Kidney tubule cell (primary cell): ENCODE measurements at regions not wholly inside any gene's neighbourhood (a gene's known extent, or its start where the extent isn't known, plus 50 kb on each side); places are given as distances from the start of the nearest gene placed in this dataset.
"Not testable (repeated sequence)": the region's sequence is repeated elsewhere in the genome, so short reads cannot be mapped to it uniquely, and the experiment has no call there.

Source experiments
- DNase-seq: peaks from one replicate; pipeline ENCODE4 v3.0.0-alpha.2; 2018; ENCODE audit warnings: low spot score

DNA sequence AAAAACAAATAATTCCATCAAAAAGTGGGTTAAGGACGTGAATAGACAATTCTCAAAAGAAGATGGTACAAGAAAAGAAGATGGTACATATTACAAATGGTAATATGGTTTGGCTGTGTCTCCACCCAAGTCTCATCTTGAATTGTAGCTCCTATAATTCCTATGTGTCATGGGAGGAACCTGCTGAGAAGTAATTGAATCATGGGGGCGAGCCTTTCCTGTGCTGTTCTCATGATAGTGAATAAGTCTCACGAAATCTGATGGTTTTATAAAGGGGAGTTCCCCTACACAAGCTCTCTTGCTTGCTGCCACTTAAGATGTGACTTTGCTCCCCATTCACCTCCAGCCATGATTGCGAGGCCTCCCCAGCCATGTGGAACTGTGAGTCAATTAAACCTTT, 172.9 kb downstream of the C11orf91 start:
- not testable (repeated sequence) for DNase-seq

DNA sequence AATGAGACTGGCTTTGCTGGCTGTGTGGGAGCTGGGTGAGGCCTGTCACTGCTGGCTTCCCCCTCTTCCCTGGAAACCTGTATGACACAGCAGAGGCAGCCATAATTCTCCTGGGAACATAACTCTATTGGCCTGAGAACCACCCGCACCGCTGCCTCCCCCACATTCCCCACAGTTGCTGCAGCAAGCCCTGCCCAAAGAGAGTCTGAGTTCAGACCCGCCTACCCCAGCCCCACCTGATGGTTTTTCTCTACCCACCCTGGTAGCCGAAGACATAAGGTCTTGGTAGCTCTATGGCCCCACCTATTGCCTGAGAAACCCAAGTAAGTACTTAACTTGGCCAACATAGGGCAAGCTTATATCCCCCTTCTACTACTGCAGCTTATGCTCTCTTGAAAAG, 174.8 kb downstream of the C11orf91 start:
- no peak for DNase-seq

DNA sequence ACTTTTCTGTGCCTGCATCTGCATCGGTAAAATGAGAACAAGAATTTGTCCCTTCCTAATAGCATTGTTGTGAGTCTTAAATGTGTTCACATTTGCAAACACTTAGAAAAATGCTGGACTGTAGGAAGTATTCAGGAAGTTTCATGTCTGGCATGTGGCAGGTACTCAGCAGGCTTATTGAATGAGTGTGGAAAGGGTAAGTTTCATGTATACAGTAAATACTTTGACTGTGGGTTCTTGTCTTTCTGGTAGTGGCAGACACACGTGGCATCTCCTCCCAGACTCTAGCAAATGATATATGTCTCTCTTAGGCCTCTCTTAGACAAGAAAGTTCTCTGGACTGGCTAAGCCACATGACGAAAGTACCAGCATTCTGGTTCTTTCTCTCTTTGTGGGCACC, 179.2 kb downstream of the C11orf91 start:
- no peak for DNase-seq

DNA sequence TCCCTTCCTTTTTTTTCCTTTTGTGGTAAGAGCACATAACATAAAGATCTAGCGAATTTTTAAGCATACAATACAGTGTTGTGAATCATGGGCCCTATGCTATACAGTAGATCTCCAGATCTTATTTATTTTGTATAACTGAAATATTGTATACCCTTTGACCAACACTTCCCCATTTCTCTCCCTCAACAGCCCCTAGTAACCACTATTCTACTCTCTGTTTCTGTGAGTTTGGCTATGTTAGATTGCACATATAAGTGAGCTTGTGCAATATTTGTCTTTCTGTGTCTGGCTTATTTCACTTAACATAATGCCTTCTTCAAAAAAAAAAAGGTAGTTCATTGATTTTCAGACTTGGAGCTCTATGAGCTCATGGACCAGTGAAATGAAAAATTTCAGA, 180.5 kb downstream of the C11orf91 start:
- no peak for DNase-seq

DNA sequence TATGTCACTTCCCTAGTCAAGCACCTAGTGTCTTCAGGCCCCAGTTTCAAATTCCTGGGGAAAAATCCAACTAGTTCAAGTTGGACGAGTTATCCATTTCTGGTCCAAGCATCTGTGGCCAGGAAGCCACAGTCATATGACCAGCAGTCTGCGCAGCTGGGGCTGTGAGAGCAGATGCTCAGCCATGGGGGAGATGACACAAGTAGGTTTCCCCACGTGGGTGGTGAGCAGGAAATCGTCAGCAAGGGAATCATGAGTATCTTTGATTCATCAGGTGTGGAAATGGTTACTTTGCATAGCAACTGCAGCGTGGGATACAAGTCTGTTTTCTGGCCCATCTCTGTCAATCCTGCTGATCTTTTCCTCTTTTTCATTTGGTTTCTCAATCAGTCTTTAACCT, 185.3 kb downstream of the C11orf91 start:
- DNase-seq: peak; percentile 35

DNA sequence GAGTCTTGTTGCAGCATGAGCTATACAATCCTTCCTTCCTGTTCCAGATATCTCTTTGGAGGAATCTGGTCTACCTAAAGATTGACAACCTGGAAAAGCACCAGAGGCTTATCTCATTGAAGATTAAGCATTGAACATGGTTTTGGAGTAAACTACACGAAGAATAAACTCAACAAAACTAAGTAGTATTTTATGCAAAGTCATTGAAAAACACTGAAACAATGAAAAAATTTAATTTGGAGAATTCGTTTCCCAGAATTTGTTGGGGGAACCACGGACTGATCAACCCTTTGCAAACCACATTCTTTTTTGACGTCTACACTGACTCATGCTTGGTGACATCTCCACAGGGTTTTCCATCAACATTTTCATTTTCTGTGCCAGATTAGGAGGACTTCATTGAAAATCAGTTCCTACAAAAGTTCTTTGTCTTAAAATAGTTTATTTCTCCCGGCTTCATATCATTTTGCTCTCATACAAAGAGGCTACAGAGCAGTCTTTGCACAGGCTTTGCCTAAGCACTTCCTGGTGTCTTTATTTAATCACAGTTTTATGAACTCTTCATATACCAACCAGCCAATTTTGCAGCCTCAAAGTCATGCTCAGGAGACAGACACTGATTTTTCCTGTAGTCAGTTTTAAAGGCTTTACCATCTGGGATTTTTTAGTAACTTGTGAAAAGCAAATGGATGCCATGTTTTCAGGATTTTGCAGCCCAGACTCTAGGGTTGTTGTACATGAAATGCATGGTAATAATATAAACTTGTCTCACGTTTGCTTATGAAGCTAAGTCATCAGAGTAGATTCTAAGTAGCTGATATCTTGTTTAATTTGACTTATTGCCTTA, 186.3 kb downstream of the C11orf91 start:
- DNase-seq: no peak

DNA sequence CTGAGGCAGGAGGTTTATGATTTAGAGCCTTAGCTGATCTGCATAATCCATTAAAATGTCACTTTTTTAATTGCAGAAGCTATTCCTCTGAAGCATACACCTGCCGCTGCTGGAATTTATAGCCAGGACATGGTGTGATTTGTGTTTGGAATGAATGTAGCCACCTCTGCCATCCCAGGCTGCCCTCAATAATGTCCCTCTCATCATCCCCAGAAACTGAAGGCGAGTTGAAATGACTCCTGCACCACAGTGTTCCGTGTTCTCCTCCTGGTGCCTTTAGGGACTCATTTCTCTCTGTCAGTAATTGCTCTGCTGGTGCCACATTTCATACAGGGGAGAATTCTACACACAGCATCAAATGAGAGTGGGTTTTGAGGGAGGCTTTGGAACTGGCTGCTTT, 191.0 kb downstream of the C11orf91 start:
- DNase-seq: no peak

DNA sequence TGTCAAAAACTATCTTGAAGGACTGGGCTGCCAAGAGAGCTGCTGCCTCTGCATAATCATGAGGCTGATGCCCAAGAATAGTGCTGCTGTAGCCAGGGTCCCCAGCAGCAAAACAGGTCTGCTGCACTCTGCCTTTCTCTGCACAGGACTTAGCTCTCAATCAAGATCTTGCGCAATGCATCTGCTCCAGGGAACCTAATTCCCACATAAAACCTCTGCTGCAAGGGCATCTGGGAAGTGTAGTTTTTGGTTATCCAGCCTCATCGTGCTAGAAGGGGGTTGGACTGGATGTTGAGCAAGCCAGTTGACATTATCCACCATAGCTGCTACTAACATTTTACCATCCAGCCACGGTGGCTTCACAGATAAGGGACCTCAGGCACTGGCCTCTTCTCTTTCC, 192.7 kb downstream of the C11orf91 start:
- no peak for DNase-seq

DNA sequence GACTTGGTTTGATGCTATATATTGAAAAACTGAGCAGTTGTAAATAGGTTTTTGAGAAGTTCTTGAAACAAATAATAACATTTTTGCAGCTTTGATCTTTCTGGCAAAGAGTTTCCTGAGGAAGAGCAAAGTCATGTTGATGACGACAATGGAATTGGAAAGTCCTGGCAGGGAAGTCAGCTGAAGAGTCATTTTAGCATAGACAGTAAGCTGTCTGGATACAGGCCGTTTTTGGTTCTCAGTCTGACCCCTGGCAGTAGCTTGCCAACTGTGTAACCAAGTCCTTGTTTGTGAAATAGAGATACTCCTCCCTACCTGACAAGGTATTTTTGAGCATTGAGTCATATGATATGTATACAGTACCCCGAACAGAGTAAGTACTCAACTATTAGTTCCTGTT, 193.3 kb downstream of the C11orf91 start:
- no peak for DNase-seq

DNA sequence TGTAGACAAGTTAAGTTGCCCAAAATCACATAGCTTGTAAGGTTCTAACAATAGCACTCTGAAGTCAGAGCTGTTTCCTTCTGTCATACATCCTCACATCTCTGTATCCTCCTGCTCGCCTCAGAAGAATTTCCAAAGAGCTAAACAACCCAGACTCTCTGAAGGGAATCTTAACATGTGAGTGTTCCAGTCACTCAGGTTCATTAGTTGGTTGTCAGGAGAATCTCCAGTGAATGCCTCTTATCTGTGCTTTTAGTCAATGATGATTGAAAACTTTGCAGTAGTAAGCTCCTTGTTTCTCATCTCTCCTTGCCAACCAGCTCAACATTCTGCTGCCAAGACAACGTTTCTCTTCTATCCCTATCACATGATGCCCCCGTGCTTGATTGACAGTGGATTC, 195.5 kb downstream of the C11orf91 start:
- no peak for DNase-seq

DNA sequence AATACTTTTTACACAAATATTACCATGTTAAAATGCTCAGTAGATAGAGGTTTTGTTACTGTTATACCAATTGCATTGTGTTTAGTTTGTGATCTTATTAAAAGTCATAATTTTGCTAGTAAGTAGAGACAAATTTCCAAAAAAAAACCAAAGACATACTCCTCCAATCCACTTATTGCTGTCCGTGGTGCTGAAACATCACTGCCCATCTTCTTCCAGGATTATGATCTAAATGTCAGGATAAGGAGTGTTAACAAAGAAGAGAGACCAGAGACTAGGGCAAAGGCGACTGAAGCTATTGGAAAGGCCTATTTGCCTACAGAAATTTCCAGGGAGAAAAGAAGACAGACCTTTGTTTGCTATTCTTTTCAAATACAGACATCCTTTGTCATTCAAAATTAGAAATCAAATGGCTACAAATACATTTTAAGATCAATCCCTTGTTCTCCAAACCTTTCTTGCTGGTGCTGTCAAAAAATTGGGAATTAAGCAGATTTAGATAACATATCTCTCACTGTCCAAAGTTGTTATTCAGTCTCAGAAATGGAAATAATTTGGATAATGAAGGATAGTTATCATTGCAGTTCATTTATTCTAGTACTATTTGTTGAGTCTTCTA, 199.7 kb downstream of the C11orf91 start:
- peak; percentile 18 for DNase-seq

DNA sequence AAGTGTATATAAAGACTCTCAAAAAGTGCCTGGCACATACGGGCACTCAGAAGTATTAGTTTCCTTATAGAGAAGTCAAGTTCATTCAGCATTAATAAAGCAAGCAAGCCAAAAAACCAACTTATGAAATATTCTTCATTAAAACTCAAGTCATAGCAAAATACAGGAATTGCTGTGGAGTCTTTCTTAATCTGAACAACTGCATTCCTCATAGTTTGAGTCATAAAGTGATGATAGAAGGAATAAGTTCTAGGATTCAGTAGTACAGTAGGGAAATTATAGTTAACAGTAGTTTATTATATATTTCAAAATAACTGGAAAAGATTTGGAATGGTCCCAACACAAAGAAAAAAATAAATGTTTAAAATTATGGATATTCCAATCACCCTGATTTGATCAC, 200.3 kb downstream of the C11orf91 start:
- no peak for DNase-seq

DNA sequence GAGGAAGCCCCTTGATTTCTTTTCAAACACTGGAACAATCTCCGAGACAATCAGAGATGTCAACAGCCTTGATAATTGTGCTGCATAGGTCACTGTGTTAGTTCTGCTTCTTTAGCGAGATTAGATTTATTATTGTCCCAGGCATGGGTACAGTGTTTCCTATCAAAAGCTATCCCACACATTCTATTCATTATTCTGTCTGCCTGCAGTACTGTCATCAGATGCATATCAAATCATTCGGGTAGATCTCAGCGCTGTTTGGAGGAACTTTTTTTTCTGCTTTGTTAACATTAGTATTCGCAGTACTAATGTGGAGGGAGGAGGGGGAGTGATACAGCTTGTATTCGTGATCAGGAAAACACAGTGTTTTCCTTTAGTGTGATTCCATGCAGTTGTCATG, 208.0 kb downstream of the C11orf91 start:
- DNase-seq: no peak

DNA sequence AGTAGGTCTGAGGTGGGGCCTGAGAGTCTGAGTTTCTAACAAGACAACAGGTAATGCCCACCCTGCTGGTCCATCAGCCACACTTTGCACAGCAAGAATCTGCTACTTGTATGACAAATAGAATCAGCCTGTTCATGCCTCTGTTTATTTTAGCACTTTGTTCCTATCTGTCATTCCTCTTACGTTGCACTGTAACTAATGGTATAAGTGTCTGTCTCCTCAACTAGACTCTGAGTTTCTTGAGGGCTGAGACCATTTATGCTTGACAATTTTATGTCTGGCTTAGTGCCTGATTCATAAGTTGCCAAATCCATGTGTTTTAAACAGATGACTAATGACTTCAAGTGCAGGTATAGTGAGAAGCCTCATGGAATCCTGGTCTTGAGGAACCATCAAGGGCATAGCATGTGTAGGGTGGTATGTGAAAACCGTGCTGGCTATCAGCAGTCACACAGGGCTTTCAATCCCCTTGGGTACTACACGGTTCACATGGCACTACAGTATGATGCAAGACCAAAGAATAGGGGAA, 209.7 kb downstream of the C11orf91 start:
- DNase-seq: no peak

DNA sequence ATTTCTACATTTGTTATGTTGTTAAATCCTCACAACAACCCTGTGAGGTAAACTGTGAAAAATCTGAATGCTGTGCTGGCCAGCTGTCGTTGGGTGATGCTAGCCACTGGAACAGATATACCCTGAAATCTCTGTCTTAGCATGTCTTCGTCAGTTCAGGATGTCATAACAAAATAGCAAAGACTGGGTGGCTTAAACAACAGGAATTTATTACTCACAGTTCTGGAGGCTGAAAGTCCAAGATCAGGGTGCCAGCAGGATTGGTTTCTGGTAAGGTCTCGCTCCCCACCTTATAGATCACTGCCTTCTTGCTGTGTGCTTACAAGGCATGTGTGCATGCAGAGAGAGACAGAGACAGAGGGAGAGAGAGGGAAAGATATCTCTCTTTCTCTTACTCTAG, 211.7 kb downstream of the C11orf91 start:
- no peak for DNase-seq

DNA sequence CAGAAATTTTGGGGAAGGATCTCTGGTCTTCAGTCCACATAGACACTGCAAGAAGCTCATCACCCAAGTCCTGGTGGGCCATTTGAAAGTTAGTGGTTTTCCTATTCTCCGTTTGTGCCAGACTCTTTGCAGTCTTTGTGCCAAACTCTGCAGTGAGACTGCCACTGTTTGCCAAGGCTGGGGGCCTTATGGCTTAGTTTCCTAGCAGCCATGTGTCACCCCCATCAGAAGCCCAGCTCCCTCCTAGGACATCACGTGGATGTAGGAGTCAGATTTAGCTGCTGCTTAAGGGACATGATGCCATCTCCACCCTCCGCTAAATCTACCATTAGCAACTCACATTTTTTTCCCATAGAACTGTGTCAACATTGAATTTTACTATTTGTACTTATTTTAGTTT, 220.0 kb downstream of the C11orf91 start:
- DNase-seq: no peak

DNA sequence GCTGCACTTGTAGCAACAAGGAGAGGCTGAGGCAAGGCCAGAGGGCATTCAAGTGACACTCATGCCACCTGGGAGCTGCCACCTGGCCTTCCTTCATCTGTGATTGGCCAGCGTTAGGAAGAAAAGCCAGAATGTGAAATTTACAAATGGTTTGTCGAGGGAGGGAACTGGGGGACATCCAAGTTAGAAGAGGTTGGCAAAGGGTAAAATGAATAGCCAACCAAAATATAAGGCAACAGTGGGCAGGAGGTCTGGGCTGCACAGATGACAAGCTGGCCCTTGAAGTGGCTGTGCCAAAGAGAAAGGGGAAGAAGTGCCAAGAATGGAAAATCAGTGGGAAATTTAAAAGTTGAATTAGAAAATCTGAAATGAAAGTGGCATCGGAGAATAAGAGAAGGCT, 221.4 kb downstream of the C11orf91 start:
- DNase-seq: no peak

DNA sequence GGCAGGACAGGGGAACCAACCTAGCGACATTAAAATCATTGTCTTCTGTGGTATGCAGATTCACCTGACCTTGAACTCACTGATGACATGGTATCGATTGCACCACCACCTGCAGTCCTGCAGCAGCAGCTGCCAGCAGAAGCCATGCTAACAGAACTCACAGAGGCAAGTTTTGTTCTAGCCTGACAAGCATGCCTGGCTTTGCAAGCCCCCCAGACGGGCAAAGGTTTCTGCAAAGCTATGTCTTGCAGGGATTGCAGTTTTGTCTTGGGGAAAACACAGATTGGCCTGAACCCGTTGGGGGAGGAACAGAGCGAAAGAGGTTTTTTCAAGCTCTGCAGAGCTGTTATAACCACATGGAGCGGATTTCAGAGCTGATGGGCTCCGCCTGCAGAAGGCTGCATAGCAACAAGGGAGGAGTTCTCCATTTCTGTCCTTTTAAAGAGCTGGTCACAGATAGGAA, 221.0 kb downstream of the HIPK3 start:
- DNase-seq: no peak

DNA sequence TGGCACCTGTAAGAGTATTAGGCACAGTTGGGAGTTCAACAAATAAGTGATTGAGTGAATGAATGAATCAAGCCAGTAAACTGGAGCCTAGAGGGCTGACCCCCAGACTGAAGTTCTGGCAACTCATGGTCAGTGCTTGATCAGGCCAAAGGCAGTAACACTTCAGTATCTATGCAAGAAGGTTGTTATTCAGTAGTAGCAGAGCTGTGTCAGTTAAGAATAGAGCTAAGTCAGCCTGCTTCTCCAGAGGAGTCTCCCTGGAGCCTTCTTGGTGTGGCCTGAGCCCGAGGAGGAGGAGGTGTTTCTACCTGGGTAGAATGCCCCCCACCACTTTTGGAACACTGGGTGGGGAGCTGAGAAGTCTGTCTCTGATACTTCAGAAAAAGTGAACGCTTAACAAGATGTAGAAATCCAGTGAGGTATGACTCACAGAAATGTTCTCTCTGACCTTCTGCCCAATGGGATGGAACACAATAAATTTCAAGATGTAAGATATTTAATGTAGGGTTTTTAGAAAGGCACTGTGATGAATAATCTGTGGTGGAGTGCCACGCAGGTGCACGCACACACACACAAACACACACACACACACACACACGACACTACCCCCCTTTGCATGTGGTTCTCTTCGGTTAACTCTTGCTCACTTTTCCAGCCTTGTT, 219.9 kb downstream of the HIPK3 start:
- DNase-seq: peak; percentile 36

DNA sequence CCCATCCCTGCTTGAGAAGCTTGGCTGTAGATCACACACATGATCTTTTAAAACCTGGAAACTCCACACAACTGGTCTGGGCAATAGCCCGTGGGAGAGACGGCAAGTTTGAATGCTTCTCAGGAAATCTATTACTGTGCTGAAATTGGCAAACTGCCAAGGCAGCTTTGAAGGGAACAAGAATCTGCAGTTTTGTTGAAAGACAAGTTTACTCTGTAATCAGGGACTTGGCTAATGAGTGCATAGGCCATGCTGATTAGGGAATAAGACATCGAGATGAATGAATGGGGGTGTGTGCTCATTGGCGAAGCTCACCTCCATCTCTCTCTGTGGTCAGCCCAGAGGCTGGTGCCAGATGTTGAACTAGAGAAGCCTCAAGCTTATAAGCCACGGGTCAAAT, 218.8 kb downstream of the HIPK3 start:
- DNase-seq: peak; percentile 25

DNA sequence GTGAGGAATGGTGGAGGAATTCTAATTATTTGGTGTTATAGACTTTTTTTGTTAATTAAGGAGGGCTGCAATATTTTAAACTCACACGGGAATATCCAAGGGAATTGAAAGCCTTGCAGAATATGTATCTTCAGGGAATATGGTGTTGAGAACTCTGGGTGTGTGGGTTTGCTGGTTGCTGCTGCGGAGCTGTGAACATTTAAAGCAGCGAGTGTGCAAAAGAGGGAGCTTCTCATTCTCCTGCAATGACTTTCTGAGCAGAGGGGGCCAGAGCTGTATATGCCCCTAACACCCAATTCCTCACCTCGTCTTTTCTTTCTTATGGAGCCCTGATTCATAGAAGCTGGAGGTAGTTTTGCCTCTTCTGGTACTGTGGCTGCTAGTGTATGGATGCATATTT, 217.7 kb downstream of the HIPK3 start:
- DNase-seq: no peak

DNA sequence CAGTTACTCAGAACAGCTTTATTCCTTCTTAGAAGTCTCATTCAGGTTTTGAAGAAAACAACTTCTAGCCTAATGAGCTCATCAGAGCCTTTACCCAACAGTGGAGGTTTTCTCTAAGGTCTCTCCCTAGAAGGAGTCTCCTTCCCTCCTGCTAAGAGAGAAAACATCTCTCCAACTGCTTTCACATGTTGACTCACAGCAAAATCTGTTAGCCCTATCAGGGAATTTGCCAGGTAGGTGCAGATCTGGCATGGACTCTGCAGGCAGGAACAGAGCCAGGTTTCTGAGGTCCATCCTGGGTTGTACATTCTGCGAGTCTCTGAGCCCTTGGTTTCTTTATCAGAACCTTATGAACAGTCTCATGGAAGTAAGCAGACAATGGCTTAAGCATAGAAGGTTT, 214.4 kb downstream of the HIPK3 start:
- DNase-seq: no peak

DNA sequence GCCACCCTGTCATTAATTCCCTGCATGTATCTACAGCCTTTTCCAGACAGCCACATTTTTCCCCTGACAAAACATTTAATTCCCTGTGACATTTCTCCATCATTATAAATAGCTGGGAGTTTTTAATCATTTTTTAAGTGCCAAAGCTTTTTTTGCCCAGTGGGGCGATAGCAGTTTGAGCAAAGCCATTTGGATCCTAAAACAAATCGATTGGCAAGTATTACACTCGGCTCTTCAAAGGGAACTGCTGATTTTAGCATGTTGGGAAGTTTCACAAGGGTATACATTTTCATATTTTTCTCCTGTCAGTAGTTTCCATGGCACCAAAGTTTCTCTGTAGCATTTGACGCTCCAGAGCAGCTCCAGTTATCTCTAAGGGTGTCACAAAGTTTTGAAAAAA, 210.8 kb downstream of the HIPK3 start:
- DNase-seq: no peak
